ENCODE measurements at regions not wholly inside any gene's neighbourhood (a gene's known extent, or its start where the extent isn't known, plus 50 kb on each side); places are given as distances from the start of the nearest gene placed in this dataset.

- Mint-ChIP-seq H3K4me3 (no peak overlapping the region), H3K36me3 (ENCODE audit: low read depth) (no peaks in the 10 kb centered on the region)
- no peak for TF ChIP-seq CTCF (IDR thresholded peaks at IDR 0.05; ENCODE audit: unreplicated experiment in 3 of 3)
Observed at GRCh38 chr10:91700273-91700672, 67.4 kb upstream of the PPP1R3C start.

GRCh38 chr10:91698258-91698657, 65.4 kb upstream of the PPP1R3C start:
- no peak overlapping the region for H3K27ac Mint-ChIP-seq
- no peak overlapping the region for H3K4me3 Mint-ChIP-seq
- H3K9me3 Mint-ChIP-seq, result peaks cover 2% of the 10 kb centered on the region

More at GRCh38 chr10:91700273-91700672, 67.4 kb upstream of the PPP1R3C start:
- Mint-ChIP-seq H3K27me3 (ENCODE audit: low read depth) (peaks cover 4% of the 10 kb centered on the region), H3K4me1 (no peaks in the 10 kb centered on the region), H3K9me3 (peaks cover 2% of the 10 kb centered on the region), H3K27ac (no peak overlapping the region)

GRCh38 chr10:91694170-91694794, 61.4 kb upstream of the PPP1R3C start:
- TF ChIP-seq CTCF (IDR thresholded peaks at IDR 0.05; ENCODE audit: unreplicated experiment in 3 of 3), result peak; percentile 19 to 52 (median 39)
- Mint-ChIP-seq H3K4me3 (no peak overlapping the region), H3K27ac (no peak overlapping the region), H3K4me1 (peaks cover 5% of the 10 kb centered on the region), H3K36me3 (ENCODE audit: low read depth) (no peaks in the 10 kb centered on the region), H3K27me3 (ENCODE audit: low read depth) (peaks cover 5% of the 10 kb centered on the region), H3K9me3 (no peaks in the 10 kb centered on the region)

More at GRCh38 chr10:91698258-91698657, 65.4 kb upstream of the PPP1R3C start:
- Mint-ChIP-seq H3K27me3 (ENCODE audit: low read depth) (peaks cover 4% of the 10 kb centered on the region), H3K4me1 (no peaks in the 10 kb centered on the region), H3K36me3 (ENCODE audit: low read depth) (no peaks in the 10 kb centered on the region)
- TF ChIP-seq CTCF (IDR thresholded peaks at IDR 0.05; ENCODE audit: unreplicated experiment in 3 of 3), result no peak

GRCh38 chr10:91691981-91692380, 59.1 kb upstream of the PPP1R3C start:
- H3K36me3 Mint-ChIP-seq (ENCODE audit: low read depth), result no peaks in the 10 kb centered on the region

GRCh38 chr10:91690996-91691676, 58.3 kb upstream of the PPP1R3C start:
- Mint-ChIP-seq H3K9me3 (no peaks in the 10 kb centered on the region), H3K4me1 (peaks cover 5% of the 10 kb centered on the region), H3K4me3 (no peak overlapping the region), H3K27ac (no peak overlapping the region), H3K36me3 (ENCODE audit: low read depth) (no peaks in the 10 kb centered on the region), H3K27me3 (ENCODE audit: low read depth) (peaks cover 5% of the 10 kb centered on the region)
- TF ChIP-seq CTCF (IDR thresholded peaks at IDR 0.05; ENCODE audit: unreplicated experiment in 3 of 3), result no peak

More at GRCh38 chr10:91691981-91692380, 59.1 kb upstream of the PPP1R3C start:
- no peak overlapping the region for H3K27ac Mint-ChIP-seq
- peaks cover 5% of the 10 kb centered on the region for H3K27me3 Mint-ChIP-seq (ENCODE audit: low read depth)
- H3K9me3 Mint-ChIP-seq, result no peaks in the 10 kb centered on the region
- peaks cover 5% of the 10 kb centered on the region for H3K4me1 Mint-ChIP-seq
- no peak overlapping the region for H3K4me3 Mint-ChIP-seq
- TF ChIP-seq CTCF (IDR thresholded peaks at IDR 0.05; ENCODE audit: unreplicated experiment in 3 of 3), result no peak
